Activated CD4-positive, alpha-beta T cell treated with anti-CD3 and anti-CD28 coated beads, Interleukin-2, amount 10 ng/mL, durations not matched to agents 24 days and 14 days (primary cell): ENCODE measurements at regions not wholly inside any gene's neighbourhood (a gene's known extent, or its start where the extent isn't known, plus 50 kb on each side); places are given as distances from the start of the nearest gene placed in this dataset.
"Not testable (repeated sequence)": the region's sequence is repeated elsewhere in the genome, so short reads cannot be mapped to it uniquely, and the experiment has no call there.

Source experiments
- DNase-seq: peaks from one replicate; pipeline ENCODE4 v3.0.0; 2022
- H3K27ac Mint-ChIP-seq: one replicate; pipeline ENCODE4 v1.8.0; 2022; ENCODE audit warnings: mild to moderate bottlenecking, mixed read lengths
- H3K27me3 Mint-ChIP-seq: one replicate; pipeline ENCODE4 v1.8.0; 2022; ENCODE audit warnings: mixed read lengths
- H3K36me3 Mint-ChIP-seq: one replicate; pipeline ENCODE4 v1.8.0; 2022; ENCODE audit warnings: low read depth, mild to moderate bottlenecking, mixed read lengths
- H3K4me1 Mint-ChIP-seq: one replicate; pipeline ENCODE4 v1.8.0; 2021; ENCODE audit warnings: mixed read lengths
- H3K4me3 Mint-ChIP-seq: one replicate; pipeline ENCODE4 v1.8.0; 2022; ENCODE audit warnings: mild to moderate bottlenecking, moderate library complexity, mixed read lengths
- H3K9me3 Mint-ChIP-seq: one replicate; pipeline ENCODE4 v1.8.0; 2021; ENCODE audit warnings: mixed read lengths
- intact Hi-C: fragments of 100-400 bp; cut with micrococcal nuclease; formaldehyde crosslinking; loops from one replicate; pipeline ENCODE4 v1.15.1; 2023

DNA sequence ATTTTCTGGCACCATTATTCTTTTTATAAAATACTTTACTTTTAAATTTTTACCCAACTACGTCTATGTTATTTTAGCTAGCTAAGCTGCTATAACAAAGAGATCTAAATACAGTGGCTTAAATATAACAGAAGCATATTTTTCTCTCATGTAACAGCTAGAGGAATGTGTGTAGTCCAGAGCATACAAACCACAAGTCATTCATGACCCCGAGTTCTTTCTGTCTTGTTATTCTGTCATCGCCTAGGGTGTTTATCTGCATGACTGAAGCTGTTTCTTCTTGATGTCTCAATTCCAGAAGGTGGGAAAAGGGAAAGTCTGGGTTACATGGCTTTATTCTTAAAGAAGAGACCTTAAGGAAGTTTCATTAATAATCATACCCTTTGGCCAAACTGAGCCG is 136.9 kb upstream of the RFX3 start:
- H3K27me3 Mint-ChIP-seq: no peaks in the 10 kb centered on the region
- no peak overlapping the region for H3K4me3 Mint-ChIP-seq
- no peaks in the 10 kb centered on the region for H3K4me1 Mint-ChIP-seq
- H3K27ac Mint-ChIP-seq: no peak overlapping the region
- H3K9me3 Mint-ChIP-seq: no peaks in the 10 kb centered on the region
- intact Hi-C loops: no loop called here
- no peaks in the 10 kb centered on the region for H3K36me3 Mint-ChIP-seq
- DNase-seq: no peak

DNA sequence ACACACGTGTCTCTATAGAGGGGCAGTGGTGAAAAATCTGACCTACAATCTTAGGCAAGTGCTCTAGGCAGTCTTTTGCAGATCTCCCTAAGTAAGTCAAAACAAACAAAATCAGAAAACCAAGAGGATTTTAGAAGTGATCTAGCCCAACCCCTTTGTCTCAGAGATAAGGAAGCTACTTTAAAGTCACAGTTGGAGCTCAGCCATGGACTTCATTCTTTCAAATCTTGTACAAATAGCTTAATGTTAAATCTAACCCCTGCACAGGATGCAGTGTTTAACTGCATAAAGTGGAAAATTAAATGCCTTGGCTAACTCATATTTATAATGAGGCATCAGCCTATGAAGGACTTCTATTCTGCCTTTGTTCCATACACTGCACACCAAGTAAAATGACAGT is 135.1 kb upstream of the RFX3 start:
- Mint-ChIP-seq H3K4me1 (no peaks in the 10 kb centered on the region), H3K27me3 (no peaks in the 10 kb centered on the region), H3K9me3 (no peaks in the 10 kb centered on the region), H3K4me3 (no peak overlapping the region), H3K27ac (no peak overlapping the region), H3K36me3 (no peaks in the 10 kb centered on the region)
- no peak for DNase-seq
- intact Hi-C loops: no loop called here

GRCh38 chr9:3659647-3660046 is 133.8 kb upstream of the RFX3 start:
- no peak overlapping the region for H3K27ac Mint-ChIP-seq
- no peaks in the 10 kb centered on the region for H3K4me1 Mint-ChIP-seq
- H3K9me3 Mint-ChIP-seq: no peaks in the 10 kb centered on the region
- H3K4me3 Mint-ChIP-seq: no peak overlapping the region
- no peaks in the 10 kb centered on the region for H3K36me3 Mint-ChIP-seq
- intact Hi-C loops: no loop called here
- no peaks in the 10 kb centered on the region for H3K27me3 Mint-ChIP-seq
- DNase-seq: no peak

DNA sequence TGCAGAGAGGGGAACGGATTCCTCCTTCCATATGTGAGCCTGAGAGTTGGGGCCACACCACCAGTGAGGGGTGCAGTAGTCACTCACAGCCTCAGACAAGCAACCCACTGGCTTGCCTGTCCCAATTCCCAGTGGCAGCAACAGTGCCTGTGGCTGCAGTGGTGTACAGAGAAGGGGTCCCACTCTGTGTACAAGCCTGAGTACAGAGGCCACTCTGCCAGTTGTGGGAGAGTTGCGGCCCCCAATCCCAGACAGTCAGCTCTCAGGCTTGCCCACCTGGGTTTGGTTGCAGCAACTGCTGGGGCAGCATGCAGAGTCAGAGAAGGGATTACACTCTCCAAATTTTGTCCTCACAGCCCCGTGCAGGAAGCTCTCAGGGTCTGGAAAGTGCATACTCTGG is 133.2 kb upstream of the RFX3 start:
- intact Hi-C loops: no loop called here
- Mint-ChIP-seq H3K27me3 (no peaks in the 10 kb centered on the region), H3K4me1 (no peaks in the 10 kb centered on the region), H3K36me3 (no peaks in the 10 kb centered on the region), H3K4me3 (no peak overlapping the region), H3K9me3 (no peaks in the 10 kb centered on the region), H3K27ac (no peak overlapping the region)
- no peak for DNase-seq

DNA sequence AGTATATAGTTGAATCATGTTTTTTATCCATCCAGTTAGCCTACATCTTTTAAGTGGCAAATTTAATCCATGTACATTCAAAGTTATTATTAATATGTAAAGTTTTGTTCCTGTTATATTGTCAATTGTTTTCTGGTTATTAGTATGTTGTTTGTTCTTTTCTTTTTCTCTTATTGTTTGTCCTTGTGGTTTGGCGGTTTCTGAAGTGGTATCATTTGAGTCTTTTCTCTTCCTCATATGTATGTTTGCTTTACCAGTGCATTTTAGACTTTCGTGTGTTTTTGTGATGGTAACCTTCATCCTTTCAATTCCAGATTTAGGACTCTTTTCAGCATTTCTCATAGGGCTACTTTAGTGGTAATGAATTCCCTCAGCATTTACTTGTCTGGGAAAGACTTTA is 130.4 kb upstream of the RFX3 start:
- Mint-ChIP-seq H3K27me3 (peaks cover 2% of the 10 kb centered on the region), H3K9me3 (no peaks in the 10 kb centered on the region), H3K27ac (no peak overlapping the region), H3K36me3 (no peaks in the 10 kb centered on the region), H3K4me3 (no peak overlapping the region), H3K4me1 (no peaks in the 10 kb centered on the region)
- DNase-seq: no peak
- intact Hi-C loops: no loop called here

- Mint-ChIP-seq H3K4me1 (peaks cover 2% of the 10 kb centered on the region), H3K36me3 (no peaks in the 10 kb centered on the region), H3K4me3 (no peak overlapping the region), H3K27ac (no peak overlapping the region), H3K9me3 (no peaks in the 10 kb centered on the region), H3K27me3 (peaks cover 2% of the 10 kb centered on the region)
- no peak for DNase-seq
- intact Hi-C loops: loop anchor here (5.0 kb wide), 1 partner anchor 184 kb away; no protein-coding TSS in a partner anchor
These were observed 125.3 kb upstream of the RFX3 start for GRCh38 chr9:3650994-3651622.

- H3K27ac Mint-ChIP-seq: no peak overlapping the region
- no peak overlapping the region for H3K4me3 Mint-ChIP-seq
- DNase-seq: no peak
- H3K36me3 Mint-ChIP-seq: no peaks in the 10 kb centered on the region
- intact Hi-C loops: no loop called here
- H3K4me1 Mint-ChIP-seq: peaks cover 2% of the 10 kb centered on the region
- no peaks in the 10 kb centered on the region for H3K9me3 Mint-ChIP-seq
- peaks cover 2% of the 10 kb centered on the region for H3K27me3 Mint-ChIP-seq
These were observed 123.0 kb upstream of the RFX3 start for GRCh38 chr9:3648722-3649246.

DNA sequence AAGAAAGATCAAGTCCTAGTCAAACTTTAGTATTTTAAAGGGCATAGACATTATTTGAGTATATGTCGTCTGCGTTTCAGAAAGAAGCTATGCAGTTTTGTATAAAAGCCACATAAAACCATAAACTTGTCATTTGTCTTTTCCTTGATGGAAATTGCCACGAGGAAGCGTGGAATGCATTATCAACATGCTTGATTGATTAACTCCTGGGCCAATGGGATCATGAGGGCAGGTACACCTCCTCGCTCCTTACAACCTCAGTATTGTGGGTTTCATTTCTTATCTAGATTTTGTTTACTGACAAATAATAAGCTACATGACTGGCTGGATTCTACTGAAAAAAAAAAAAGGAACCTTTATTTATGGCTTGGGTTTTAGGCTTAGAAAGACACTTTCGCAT is 122.5 kb upstream of the RFX3 start:
- intact Hi-C loops: no loop called here
- peaks cover 2% of the 10 kb centered on the region for H3K4me1 Mint-ChIP-seq
- H3K27me3 Mint-ChIP-seq: peaks cover under 1% of the 10 kb centered on the region
- DNase-seq: no peak
- H3K27ac Mint-ChIP-seq: no peak overlapping the region
- no peaks in the 10 kb centered on the region for H3K36me3 Mint-ChIP-seq
- no peaks in the 10 kb centered on the region for H3K9me3 Mint-ChIP-seq
- H3K4me3 Mint-ChIP-seq: no peak overlapping the region

GRCh38 chr9:3647652-3648051 is 121.9 kb upstream of the RFX3 start:
- no peak for DNase-seq
- H3K4me3 Mint-ChIP-seq: no peak overlapping the region
- peaks cover 2% of the 10 kb centered on the region for H3K4me1 Mint-ChIP-seq
- H3K36me3 Mint-ChIP-seq: no peaks in the 10 kb centered on the region
- intact Hi-C loops: no loop called here
- no peaks in the 10 kb centered on the region for H3K9me3 Mint-ChIP-seq
- H3K27ac Mint-ChIP-seq: no peak overlapping the region
- no peaks in the 10 kb centered on the region for H3K27me3 Mint-ChIP-seq

- Mint-ChIP-seq H3K4me3 (no peak overlapping the region), H3K9me3 (no peaks in the 10 kb centered on the region), H3K4me1 (peaks cover 2% of the 10 kb centered on the region), H3K36me3 (no peaks in the 10 kb centered on the region), H3K27me3 (no peaks in the 10 kb centered on the region), H3K27ac (no peak overlapping the region)
- intact Hi-C loops: no loop called here
- DNase-seq: no peak
These were observed 120.4 kb upstream of the RFX3 start for GRCh38 chr9:3646226-3646625.

DNA sequence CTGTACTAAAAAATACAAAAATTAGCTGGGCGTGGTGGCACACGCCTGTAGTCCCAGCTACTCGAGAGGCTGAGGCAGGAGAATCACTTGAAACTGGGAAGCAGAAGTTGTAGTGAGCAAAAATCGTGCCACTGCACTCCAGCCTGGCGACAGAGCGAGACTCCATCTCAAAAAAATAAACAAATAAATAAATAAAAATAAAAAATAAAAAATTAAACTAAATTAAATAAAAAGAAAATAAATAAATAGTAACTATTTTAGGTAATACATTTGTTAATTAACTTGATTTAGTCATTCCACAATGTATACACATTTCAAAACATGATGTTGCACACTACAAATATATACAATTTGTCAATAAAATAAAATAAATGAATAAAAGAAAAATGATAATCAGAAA is 116.3 kb upstream of the RFX3 start:
- H3K4me3 Mint-ChIP-seq, DNase-seq, intact Hi-C loops, H3K9me3 Mint-ChIP-seq, H3K27ac Mint-ChIP-seq, H3K36me3 Mint-ChIP-seq, H3K4me1 Mint-ChIP-seq, H3K27me3 Mint-ChIP-seq: not testable (repeated sequence)

GRCh38 chr9:3629495-3629894 is 103.7 kb upstream of the RFX3 start:
- Mint-ChIP-seq H3K4me3 (no peak overlapping the region), H3K36me3 (peaks cover 2% of the 10 kb centered on the region), H3K9me3 (peaks cover 4% of the 10 kb centered on the region), H3K4me1 (no peaks in the 10 kb centered on the region), H3K27me3 (no peaks in the 10 kb centered on the region), H3K27ac (no peak overlapping the region)
- intact Hi-C loops: no loop called here
- no peak for DNase-seq

DNA sequence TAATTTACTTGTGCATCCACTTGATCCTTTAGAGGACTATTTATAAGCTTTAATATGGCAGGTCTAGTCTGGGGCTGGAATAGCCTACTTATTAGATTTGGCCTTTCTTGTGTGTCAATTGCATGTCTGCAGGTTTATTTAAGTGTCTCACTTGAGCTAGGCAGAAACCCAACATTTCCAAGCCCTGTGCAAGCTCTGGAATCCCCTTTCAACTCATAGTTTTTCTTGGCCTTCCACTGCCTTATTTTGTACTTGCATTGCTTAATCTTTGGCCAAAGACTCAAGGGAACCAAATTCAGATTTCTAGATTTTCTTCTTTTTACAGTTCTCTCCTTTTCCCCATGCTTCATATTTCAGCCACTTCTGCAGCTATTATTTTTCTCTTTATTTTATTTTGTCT is 102.4 kb upstream of the RFX3 start:
- Mint-ChIP-seq H3K4me3 (no peak overlapping the region), H3K27me3 (no peaks in the 10 kb centered on the region), H3K9me3 (peaks cover 4% of the 10 kb centered on the region), H3K27ac (no peak overlapping the region), H3K4me1 (no peaks in the 10 kb centered on the region), H3K36me3 (peaks cover 2% of the 10 kb centered on the region)
- no peak for DNase-seq
- intact Hi-C loops: no loop called here

DNA sequence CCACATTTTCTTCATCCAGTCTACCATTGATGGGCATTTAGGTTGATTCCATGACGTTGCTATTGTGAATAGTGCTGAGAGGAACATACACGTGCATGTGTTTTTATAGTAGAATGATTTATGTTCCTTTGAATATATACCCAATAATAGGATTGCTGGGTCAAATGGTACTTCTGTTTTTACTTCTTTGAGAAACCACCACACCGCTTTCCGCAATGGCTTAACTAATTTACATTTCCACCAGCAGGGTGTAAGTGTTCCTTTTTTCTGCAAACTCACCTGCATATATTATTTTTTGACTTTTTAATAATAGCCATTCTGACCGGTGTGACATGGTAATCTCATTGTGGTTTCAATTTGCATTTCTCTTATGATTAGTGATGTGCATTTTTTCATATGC is 82.2 kb upstream of the RFX3 start:
- H3K4me1 Mint-ChIP-seq: no peaks in the 10 kb centered on the region
- H3K36me3 Mint-ChIP-seq: no peaks in the 10 kb centered on the region
- H3K27me3 Mint-ChIP-seq: no peaks in the 10 kb centered on the region
- H3K9me3 Mint-ChIP-seq: no peaks in the 10 kb centered on the region
- no peak for DNase-seq
- H3K4me3 Mint-ChIP-seq: no peak overlapping the region
- intact Hi-C loops: no loop called here
- H3K27ac Mint-ChIP-seq: no peak overlapping the region

DNA sequence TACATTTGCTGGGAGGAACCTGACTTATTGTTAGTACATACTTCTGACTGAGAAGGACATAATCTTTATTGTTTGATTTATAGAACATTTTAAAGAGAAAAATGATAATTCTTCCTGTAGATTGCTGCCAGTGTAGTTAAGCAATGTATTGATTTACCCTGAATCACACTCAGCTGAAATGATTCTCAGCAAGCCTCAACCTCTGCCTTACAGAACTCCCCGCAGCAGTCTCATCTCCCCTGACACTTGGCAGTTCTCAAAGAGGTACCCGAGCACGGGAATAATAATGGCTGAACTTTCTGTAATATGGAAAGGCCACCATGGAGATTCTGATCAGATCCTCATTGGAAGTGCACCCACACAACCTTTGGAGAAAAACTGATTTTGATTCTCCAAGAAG is 74.9 kb upstream of the RFX3 start:
- Mint-ChIP-seq H3K4me1 (no peaks in the 10 kb centered on the region), H3K36me3 (no peaks in the 10 kb centered on the region), H3K27me3 (no peaks in the 10 kb centered on the region), H3K4me3 (no peak overlapping the region), H3K9me3 (peaks cover 5% of the 10 kb centered on the region), H3K27ac (no peak overlapping the region)
- intact Hi-C loops: no loop called here
- DNase-seq: no peak
